ENCODE measurements at regions not wholly inside any gene's neighbourhood (a gene's known extent, or its start where the extent isn't known, plus 50 kb on each side); places are given as distances from the start of the nearest gene placed in this dataset.

- in situ Hi-C loops (cut with HindIII; ENCODE audit: low sequenced_read_pairs): no loop called here
Observed at GRCh38 chr11:112457532-112457931, 196.9 kb upstream of the PLET1 start.

- in situ Hi-C loops (cut with HindIII; ENCODE audit: low sequenced_read_pairs): no loop called here
Observed at GRCh38 chr11:112459001-112459400, 198.3 kb upstream of the PLET1 start.

GRCh38 chr11:112460141-112460540 lies 199.5 kb upstream of the PLET1 start:
- in situ Hi-C loops (cut with HindIII; ENCODE audit: low sequenced_read_pairs): no loop called here

- in situ Hi-C loops (cut with HindIII; ENCODE audit: low sequenced_read_pairs): no loop called here
Observed at GRCh38 chr11:112464949-112465348, 204.3 kb upstream of the PLET1 start.

GRCh38 chr11:112465433-112466024 lies 204.9 kb upstream of the PLET1 start:
- in situ Hi-C loops (cut with HindIII; ENCODE audit: low sequenced_read_pairs): no loop called here

- in situ Hi-C loops (cut with HindIII; ENCODE audit: low sequenced_read_pairs): no loop called here
Observed at GRCh38 chr11:112467721-112468120, 207.1 kb upstream of the PLET1 start.

GRCh38 chr11:112469376-112469775 lies 208.7 kb upstream of the PLET1 start:
- in situ Hi-C loops (cut with HindIII; ENCODE audit: low sequenced_read_pairs): no loop called here

GRCh38 chr11:112470355-112470754 lies 209.7 kb upstream of the PLET1 start:
- in situ Hi-C loops (cut with HindIII; ENCODE audit: low sequenced_read_pairs): no loop called here

- in situ Hi-C loops (cut with HindIII; ENCODE audit: low sequenced_read_pairs): no loop called here
Observed at GRCh38 chr11:112471731-112472130, 211.1 kb upstream of the PLET1 start.

- in situ Hi-C loops (cut with HindIII; ENCODE audit: low sequenced_read_pairs): no loop called here
Observed at GRCh38 chr11:112477152-112477551, 216.5 kb upstream of the PLET1 start.

GRCh38 chr11:112477581-112478317 lies 217.1 kb upstream of the PLET1 start:
- in situ Hi-C loops (cut with HindIII; ENCODE audit: low sequenced_read_pairs): no loop called here

GRCh38 chr11:112478806-112479205 lies 218.1 kb upstream of the PLET1 start:
- in situ Hi-C loops (cut with HindIII; ENCODE audit: low sequenced_read_pairs): no loop called here

- in situ Hi-C loops (cut with HindIII; ENCODE audit: low sequenced_read_pairs): no loop called here
Observed at GRCh38 chr11:112481431-112481830, 220.8 kb upstream of the PLET1 start.

- in situ Hi-C loops (cut with HindIII; ENCODE audit: low sequenced_read_pairs): no loop called here
Observed at GRCh38 chr11:112481893-112482292, 221.2 kb upstream of the PLET1 start.

GRCh38 chr11:112485280-112485679 lies 224.6 kb upstream of the PLET1 start:
- in situ Hi-C loops (cut with HindIII; ENCODE audit: low sequenced_read_pairs): no loop called here

- in situ Hi-C loops (cut with HindIII; ENCODE audit: low sequenced_read_pairs): no loop called here
Observed at GRCh38 chr11:112497826-112498225, 237.2 kb upstream of the PLET1 start.

- in situ Hi-C loops (cut with HindIII; ENCODE audit: low sequenced_read_pairs): no loop called here
Observed at GRCh38 chr11:112498701-112499100, 238.0 kb upstream of the PLET1 start.

GRCh38 chr11:112499153-112499880 lies 238.7 kb upstream of the PLET1 start:
- in situ Hi-C loops (cut with HindIII; ENCODE audit: low sequenced_read_pairs): no loop called here

- in situ Hi-C loops (cut with HindIII; ENCODE audit: low sequenced_read_pairs): no loop called here
Observed at GRCh38 chr11:112499881-112500204, 239.2 kb upstream of the PLET1 start.

- in situ Hi-C loops (cut with HindIII; ENCODE audit: low sequenced_read_pairs): no loop called here
Observed at GRCh38 chr11:112503410-112503809, 242.8 kb upstream of the PLET1 start.

GRCh38 chr11:112504056-112504455 lies 243.4 kb upstream of the PLET1 start:
- in situ Hi-C loops (cut with HindIII; ENCODE audit: low sequenced_read_pairs): no loop called here

GRCh38 chr11:112506852-112507251 lies 246.2 kb upstream of the PLET1 start:
- in situ Hi-C loops (cut with HindIII; ENCODE audit: low sequenced_read_pairs): no loop called here

All from DLD1 (cell line).